ENCODE measurements at regions not wholly inside any gene's neighbourhood (a gene's known extent, or its start where the extent isn't known, plus 50 kb on each side); places are given as distances from the start of the nearest gene placed in this dataset.
"Not testable (repeated sequence)": the region's sequence is repeated elsewhere in the genome, so short reads cannot be mapped to it uniquely, and the experiment has no call there.

DNA sequence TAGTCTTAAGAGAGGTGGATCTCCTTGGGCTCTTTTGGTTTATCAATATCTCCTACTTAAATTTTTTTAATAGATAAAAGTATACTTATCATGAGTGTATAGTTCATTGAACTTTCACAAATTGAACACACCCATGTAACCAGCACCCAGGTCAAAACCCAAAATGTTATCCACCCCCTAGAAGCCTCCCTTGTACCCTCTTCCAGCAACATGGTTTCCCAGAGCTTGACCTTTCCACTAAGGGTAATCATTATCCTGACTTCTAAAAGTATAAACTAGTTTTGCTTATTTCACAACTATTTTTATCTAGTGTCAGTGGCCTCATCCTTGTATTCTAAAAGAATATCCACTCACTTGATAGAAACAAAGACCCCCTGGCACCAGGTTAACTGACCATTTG is 106.8 kb downstream of the MDH1 start:
- no peak for DNase-seq

DNA sequence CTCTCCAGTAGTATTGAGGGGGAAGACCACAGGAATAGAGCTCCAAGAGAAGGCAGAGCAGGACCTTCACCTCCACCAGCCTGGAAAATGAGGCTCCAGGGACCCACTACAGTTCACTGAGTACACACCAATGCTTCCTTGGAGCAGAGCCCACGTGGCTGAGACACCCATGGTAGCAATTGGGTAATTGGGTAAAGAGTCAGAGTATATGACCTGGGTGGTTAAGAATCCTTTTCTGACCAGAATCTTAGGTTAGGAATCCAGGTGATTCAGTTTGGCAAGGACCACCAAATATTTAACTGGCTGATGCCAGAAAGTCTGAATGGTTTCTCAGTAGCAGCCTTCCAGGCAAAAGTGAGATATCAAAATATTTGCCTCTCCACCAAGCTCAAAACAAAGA is 107.7 kb downstream of the MDH1 start:
- DNase-seq, result no peak

DNA sequence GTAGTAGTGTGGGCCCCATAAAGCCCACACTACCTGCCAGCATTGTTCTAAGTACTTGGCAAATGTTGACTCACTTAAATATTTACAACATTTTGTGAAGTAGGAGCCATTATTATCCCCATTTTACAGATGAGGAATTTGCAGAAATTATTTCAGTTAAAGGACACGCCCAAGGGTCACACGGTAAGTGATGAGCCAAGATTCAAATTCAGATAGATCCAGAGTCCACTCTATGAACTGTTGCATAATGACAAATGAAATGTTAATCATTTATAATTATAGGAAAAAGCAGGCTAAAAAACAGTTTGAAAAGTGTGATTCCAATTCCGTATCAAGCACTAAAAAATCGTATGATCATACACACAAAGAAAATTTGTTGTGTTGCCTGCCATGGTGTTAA is 108.4 kb downstream of the MDH1 start:
- DNase-seq, result no peak

DNA sequence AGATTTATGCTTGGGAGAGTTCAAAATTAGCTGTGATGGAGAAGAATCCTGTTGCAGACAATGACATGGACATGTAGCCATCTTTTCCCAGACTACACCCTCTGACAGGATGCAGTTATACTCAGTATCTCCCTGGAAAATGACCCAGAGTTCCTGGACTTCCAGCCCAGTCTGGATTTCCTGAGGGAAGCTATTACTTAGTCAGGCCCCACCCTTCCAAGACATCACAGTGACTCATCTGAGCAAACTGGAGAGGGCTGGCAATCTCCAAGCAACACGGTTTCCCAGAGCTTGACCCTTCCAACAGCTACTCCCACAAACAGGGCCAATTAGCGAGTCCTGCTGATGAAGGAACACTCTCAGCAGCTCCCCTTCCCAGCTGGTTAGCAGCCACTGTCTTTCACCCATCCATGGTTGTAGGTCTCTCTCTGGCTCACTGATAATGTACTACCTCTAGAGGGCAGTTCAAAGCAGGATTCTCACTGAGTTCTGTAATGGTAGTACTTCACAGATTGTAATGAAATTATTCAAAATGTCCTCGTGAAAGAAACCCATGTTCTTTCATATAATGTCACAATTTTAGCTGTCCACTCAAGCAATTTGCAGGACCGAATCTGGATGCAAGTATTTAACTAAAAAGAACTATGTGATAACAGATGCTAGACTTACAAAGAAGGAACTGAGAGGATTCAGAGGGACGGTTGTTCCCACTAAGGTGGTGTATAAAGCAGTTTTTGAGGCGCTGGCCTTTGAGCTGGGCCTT is 110.2 kb downstream of the MDH1 start:
- peak; percentile 49 for DNase-seq

DNA sequence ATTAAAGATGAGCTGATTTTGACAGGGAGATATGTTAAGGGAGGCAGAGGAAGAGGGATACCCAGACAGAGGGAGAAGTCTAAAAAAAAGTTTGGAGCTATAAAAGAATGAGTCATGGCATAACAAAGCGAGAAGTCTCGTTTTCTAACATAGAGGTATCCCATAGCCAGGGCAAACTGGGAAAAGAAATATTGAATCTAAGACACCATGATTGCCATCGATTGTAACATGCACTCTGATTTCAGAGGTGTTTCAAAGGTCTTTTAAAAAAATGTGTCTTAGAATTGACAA is 110.7 kb downstream of the MDH1 start:
- DNase-seq, result no peak

DNA sequence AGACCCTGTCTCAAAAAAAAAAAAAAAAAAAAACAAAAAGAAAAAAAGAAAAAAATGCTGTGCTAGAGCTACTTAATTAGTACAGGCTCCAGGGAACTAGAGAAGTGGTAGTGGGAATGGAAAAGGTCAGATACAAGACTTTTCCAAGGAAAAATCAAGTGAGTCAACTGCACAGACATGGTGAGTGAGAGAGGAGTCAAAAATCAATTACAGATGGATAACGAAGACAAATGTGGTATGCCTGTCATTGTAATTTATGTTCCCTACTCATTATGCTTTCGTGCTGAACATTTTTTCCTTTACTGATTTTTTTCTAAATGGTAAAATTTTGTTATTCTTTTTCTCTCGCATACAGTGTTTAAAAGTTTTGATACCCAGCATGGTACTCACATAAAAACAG is 111.5 kb downstream of the MDH1 start:
- DNase-seq, result no peak

DNA sequence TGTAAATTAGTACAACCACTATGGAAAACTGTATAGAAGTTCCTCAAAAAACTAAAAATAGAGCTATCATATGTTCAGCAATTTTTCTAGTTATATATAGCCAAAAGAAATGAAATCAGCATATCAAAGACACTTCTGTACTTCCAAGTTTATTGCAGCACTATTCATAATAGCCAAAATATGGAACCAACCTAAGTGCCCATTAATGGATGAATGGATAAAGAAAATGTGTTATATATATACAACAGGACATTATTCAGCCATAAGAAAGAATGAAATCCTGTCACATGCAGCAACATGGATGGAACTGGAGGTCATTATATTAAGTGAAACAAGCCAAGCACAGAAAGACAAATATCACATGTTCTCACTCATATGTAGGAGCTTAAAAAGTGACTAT is 112.6 kb downstream of the MDH1 start:
- DNase-seq, result no peak

DNA sequence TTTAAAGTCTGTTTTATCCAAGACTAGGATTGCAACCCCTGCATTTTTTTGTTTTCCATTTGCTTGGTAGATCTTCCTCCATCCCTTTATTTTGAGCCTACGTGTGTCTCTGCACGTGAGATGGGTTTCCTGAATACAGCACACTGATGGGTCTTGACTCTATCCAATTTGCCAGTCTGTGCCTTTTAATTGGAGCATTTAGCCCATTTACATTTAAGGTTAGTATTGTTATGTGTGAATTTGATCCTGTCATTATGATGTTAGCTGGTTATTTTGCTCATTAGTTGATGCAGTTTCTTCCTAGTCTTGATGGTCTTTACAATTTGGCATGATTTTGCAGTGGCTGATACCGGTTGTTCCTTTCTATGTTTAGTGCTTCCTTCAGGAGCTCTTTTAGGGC is 117.3 kb downstream of the MDH1 start:
- not testable (repeated sequence) for DNase-seq

DNA sequence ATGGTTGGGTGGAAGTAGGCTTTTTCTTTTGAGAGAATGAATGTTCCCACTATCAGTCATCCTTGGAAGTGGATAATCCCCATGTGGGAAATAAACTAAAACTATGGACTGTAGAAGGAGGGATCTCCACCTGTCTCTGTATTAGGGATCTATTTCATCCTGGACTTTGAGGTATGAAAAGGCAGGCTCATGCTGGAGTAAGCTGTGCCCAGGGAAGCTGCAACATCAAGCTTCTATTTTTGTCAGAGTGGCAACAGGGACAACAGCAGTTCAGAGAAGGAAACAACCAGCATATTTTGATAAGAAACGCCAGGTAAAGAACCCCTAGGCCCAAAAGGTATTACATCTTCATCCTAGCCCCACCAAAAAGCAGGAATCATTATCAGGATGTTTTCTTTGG is 122.0 kb downstream of the MDH1 start:
- DNase-seq, result no peak

DNA sequence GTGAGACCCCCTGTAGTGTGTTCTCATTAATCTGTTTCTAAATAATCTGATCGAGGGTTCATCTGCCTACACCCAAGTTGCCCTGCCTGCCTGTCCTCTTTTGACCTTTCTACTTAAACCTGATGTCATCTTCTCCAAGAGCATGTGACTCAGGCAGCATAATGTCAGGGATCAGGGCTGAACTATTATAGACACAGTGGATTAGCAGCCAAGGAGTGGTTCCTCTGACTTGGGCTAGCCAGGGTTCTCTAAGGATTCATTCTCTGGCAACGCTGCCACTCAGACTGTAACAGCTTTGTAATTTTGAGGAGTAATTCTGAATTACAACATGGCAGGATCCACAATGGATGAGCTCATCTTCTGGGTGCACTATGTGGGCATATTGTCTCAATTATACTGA is 124.0 kb downstream of the MDH1 start:
- DNase-seq, result no peak

DNA sequence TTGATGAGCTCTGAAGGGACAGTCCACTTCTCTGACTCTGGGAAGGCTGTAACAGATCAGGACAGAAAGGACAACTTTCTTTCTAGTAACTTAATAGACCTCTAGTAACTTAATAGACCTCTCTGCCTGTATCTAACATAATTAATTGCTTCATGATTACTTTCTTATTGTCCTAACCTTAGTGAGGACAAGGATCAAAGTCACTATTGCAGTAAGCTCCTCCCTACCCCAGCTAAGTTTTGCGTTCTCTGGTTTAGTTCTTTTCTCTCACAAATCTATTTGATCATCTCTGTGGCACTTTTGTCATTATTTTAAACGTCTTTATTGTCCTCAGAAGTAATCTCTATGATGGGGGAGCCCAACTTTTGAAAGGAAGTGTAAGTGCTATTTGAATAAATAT is 125.5 kb upstream of the UGP2 start:
- DNase-seq, result no peak

DNA sequence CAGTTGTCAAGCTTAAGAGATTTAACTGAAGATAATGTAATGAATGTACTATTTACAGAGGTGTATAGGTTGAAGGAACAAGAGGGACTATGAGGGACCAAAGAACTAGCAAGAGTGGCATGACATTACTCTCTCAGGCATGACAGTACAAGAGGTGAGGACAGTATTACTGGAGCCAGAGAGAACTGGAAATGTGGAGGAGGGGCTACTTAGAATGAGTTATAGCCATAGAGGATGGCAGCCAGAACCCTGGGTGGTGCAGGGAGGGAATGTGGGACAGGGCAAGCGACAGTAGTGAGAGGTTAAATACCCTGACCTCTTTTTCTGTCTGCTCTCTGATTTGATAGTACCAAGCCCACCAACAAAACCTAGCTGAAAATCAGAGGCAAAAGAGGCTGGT is 122.6 kb upstream of the UGP2 start:
- no peak for DNase-seq

DNA sequence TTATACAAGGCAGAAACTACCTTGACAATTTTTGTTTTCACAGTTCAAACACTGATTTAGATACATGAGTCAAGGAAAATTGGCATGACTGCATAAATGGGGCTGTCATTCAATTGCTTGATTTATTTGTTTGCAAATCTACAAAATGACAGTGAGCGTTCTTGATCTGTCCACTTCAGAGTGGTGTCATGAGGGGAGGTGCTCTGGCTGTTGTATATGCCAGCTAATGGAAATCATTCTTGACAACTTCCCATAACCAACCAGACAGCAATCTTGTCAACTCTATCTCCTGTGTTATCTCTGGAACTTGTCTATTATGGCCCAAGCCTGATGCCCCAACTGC is 120.6 kb upstream of the UGP2 start:
- no peak for DNase-seq

DNA sequence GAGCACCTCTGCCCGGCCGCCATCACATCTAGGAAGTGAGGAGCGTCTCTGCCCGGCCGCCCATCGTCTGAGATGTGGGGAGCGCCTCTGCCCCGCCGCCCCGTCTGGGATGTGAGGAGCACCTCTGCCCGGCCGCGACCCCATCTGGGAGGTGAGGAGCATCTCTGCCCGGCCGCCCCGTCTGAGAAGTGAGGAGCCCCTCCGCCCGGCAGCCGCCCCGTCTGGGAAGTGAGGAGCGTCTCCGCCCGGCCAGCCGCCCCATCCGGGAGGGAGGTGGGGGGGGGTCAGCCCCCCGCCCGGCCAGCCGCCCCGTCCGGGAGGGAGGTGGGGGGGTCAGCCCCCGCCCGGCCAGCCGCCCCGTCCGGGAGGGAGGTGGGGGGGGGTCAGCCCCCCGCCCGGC is 119.4 kb upstream of the UGP2 start:
- not testable (repeated sequence) for DNase-seq

DNA sequence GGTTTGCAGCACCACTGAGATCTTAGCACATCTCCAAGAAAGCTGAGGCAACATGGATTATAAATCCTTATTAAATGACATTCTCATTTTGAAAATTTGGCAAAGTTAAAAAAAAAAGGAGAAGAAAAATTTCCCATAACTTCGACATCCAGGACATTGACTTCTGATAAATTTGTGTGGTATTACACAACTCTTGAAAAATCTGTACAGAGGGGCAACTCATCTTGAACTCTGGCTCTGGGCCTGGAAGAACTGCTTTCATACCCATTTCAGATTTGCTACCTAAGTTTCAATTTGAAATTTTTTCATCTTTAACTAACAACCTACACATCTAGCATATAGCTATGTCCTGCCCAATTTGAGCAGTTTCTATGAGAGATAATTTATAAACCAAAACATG is 118.0 kb upstream of the UGP2 start:
- DNase-seq, result no peak

DNA sequence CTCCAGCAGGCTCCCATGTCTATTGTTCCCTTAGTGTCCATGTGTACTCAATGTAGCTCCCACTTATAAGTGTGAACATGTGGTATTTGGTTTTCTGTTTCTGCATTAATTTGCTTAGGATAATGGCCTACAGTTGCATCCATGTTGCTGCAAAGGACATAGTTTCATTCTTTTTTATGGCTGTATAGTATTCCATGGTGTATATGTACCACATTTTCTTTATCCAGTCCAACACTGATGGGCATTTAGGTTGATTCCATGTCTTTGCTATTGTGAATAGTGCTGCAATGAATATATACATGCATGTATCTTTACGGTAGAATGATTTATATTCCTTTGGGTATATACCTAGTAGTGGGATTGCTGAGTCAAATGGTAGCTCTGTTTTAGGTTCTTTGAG is 116.5 kb upstream of the UGP2 start:
- DNase-seq, result not testable (repeated sequence)

DNA sequence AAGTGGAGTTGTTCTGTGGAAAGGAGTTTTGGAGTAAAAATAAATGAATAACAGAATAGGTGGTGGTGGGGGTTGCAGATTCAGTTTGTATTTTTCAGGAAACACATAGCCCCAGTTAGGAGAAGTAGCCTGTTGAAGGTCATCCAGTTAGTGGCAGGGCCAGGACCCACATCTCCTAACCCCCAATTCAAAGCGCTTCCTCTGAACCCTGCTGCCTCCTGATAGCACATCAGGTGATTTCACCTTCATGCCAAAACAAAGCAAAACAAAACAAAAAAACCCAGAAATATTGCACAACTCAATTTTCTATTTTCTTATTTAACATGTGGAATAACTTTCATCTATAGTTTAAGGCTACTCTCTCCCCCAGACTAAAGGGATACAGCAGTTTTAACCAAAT is 112.3 kb upstream of the UGP2 start:
- DNase-seq, result no peak

DNA sequence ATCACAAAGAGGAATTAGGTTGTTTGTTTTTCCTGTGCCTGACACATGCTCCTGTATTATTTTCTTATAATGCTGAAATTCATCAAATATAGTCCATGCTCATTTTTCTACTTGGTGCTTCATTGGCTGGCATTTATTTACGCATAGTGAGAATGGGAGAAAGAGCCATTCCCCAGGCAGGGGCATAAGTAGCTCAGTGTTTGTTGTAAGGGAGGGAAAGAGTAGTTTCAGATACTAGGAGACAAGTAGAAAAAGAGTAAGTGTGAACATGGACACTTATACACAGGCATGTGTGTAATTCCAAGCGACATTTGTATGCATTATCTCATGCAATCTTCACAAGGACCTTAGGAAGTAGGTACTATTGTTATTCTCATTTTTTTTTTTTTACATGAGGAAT is 111.9 kb upstream of the UGP2 start:
- no peak for DNase-seq

DNA sequence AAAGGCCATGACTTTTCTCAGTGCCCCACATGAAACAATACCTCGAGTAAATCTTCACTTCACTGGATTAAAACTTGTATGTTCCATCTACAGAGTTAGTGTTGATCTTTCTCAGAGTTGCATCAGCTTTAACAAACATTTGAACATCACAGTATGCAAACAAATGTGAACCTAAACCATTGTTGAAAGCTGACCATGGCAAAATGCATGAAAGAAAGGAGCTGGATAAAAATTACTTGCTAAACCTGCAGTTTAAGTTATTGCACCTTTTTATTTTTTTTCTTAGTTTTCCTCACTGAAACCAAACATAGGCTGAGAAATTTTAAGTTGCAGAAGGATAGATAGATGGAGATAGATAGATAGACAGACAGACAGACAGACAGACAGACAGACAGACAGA is 107.2 kb upstream of the UGP2 start:
- DNase-seq, result no peak

DNA sequence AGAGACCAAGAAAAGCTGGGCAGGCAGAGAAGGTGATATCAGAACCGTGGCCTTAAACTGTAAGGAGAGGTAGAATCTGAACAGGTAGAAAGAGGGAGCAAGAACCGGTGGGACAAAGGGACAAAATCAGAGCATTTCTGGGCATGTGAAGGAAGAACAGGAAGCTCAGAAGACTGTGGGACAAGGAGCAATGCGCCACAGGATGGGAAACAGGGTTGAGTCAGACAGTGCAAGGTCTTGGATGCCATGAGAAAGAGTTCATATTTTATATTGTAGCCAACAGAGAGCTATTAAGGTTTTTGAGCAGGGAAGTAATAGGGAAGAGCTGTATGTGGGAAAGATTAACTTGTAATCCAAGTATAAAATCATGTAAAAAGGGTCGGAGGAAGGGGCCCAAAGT is 106.4 kb upstream of the UGP2 start:
- DNase-seq, result no peak

DNA sequence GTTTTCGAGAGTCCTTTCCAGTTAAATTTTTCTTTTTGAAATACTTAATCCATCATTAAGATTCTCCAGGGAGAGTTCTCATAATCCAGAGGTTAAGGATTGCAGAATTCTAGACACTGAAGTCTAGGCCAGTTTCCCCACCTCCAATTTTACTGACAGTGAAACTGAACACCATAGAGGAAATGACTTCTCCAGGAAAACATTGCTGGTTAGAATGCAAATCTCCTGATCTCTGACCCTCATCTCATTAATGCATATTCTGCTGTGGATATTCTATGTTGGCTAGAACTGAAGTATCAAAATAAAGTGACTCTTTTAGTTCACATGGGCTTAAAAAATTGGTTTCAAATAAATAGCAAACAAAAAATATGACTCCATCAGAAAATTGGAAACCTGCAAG is 105.8 kb upstream of the UGP2 start:
- no peak for DNase-seq

DNA sequence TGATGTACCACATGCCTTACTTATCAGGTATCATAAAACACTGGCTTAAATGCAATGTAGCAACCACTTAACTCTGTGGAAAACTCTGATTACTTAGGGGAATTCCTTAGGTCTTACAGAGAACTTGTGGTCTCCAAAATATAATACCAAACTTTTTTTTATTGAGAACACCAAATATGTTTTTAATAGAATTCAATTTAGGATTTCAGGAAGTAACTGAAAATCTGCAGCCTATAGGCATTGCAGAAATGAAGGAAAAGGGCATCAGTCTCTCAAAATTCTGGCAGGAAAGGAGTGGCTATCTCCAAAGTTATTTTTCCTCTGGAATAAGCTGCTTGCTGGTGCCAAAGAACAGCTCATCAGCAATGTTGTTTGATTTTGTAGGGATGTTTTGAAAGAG is 105.3 kb upstream of the UGP2 start:
- peak; percentile 40 for DNase-seq

DNA sequence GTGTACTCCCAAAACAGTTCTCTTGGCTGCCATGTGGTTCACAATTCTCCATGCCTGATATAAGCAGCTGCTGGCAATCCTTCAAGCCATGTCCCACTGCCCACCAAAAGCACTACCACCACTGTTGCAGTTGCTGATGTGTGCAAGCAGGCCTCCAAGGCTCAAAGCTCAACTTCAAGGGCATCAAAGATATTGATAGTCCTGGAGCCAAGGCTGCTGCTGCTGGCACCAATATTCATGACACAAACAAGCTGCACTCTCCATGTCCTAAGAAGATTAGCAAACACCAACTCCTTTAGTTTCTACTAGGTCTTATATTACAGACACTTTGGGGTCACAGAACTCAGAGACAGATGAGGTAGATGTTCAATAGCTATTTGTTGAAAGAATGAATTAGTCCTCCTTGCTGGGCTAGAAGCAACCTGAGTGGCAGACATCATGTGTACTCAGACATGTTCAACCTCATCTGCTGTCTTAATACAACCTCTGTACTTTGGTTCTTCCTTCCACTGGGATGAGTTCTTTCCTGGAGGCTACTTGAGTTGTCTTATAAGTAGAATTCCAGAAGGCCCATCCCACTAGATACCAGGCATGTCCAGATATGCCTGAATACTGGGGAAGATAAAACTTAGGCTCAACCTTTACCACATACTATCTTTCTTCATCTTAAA is 104.5 kb upstream of the UGP2 start:
- DNase-seq, result no peak

DNA sequence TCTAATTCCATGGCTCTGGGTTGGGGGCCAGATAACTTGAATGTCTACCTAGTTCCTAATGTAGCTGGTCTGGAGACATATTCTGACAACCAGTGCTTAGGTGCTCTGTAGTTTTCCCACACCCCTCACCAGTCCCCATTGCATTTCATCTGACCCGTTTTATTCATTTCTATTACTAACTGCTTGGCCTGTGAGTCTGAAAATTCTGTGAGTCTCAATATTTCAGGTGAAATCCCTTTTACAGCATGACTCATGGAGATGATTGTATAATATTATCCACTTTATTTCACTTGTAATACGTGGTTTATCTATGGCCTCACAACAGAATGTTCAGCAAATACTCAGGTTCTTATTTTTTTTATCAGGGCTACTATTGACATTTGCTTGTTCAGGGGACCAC is 103.7 kb upstream of the UGP2 start:
- DNase-seq, result no peak

Measured in muscle of arm (tissue), 1 donor.